PFSK-1 (cell line): ENCODE measurements at regions not wholly inside any gene's neighbourhood (a gene's known extent, or its start where the extent isn't known, plus 50 kb on each side); places are given as distances from the start of the nearest gene placed in this dataset.

Source experiments
- FOXP2 ChIP-seq: optimal IDR thresholded peaks from 2 replicates; pipeline ENCODE3; 2011; ENCODE audit warnings: borderline replicate concordance, control low read depth, inconsistent platforms; ENCODE audit not compliant: insufficient read depth; ENCODE audit errors: extremely low read length, extremely low read depth
- POLR2AphosphoS5 ChIP-seq: IDR thresholded peaks from 2 replicates; pipeline ENCODE4 v1.6.1; 2012; ENCODE audit warnings: low read depth, mild to moderate bottlenecking, control low read depth, low read length, moderate library complexity
- SIN3A ChIP-seq: IDR thresholded peaks from 2 replicates; pipeline ENCODE4 v1.6.1; 2012; ENCODE audit warnings: mild to moderate bottlenecking, low read length, moderate library complexity, borderline replicate concordance; ENCODE audit not compliant: insufficient read depth
- TAF1 ChIP-seq: IDR thresholded peaks from 2 replicates; pipeline ENCODE4 v1.6.1; 2012; ENCODE audit warnings: low read length, control low read depth, borderline replicate concordance; ENCODE audit not compliant: insufficient read depth
- TF ChIP-seq, protein P1 (sequence below), 2 experiments: IDR thresholded peaks; 2 replicates each; pipeline versions ENCODE4 v1.6.1 to v1.8.0; 2011 to 2012; ENCODE audit warnings: low read depth in 2 of 2, low read length in 2 of 2, control low read depth in 1 of 2, inconsistent platforms in 1 of 2, mild to moderate bottlenecking in 1 of 2, moderate library complexity in 1 of 2; ENCODE audit not compliant: insufficient read depth in 1 of 2

DNA sequence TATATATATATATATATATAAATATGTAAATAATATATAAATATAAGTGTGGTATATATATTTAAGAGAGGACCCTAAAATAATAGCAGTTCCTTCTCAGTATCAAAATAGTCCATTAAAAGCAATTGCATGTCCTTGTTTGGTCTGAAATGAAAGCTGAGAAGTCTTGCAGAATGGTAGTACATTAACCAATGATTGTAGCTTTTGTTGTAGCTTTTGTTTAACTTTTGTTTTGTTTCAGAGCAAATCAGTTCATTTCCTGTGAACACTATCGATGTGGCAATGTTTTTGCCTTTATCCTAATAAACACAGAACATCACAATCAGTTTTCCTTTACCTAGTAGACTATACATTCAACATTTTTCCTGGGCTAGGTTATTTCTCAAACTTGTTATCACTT, 1256.2 kb upstream of the SPRY2 start:
- TF ChIP-seq TAF1 (no peak), POLR2AphosphoS5 (no peak), SIN3A (no peak), FOXP2 (no peak)
- TF ChIP-seq, protein P1, sequence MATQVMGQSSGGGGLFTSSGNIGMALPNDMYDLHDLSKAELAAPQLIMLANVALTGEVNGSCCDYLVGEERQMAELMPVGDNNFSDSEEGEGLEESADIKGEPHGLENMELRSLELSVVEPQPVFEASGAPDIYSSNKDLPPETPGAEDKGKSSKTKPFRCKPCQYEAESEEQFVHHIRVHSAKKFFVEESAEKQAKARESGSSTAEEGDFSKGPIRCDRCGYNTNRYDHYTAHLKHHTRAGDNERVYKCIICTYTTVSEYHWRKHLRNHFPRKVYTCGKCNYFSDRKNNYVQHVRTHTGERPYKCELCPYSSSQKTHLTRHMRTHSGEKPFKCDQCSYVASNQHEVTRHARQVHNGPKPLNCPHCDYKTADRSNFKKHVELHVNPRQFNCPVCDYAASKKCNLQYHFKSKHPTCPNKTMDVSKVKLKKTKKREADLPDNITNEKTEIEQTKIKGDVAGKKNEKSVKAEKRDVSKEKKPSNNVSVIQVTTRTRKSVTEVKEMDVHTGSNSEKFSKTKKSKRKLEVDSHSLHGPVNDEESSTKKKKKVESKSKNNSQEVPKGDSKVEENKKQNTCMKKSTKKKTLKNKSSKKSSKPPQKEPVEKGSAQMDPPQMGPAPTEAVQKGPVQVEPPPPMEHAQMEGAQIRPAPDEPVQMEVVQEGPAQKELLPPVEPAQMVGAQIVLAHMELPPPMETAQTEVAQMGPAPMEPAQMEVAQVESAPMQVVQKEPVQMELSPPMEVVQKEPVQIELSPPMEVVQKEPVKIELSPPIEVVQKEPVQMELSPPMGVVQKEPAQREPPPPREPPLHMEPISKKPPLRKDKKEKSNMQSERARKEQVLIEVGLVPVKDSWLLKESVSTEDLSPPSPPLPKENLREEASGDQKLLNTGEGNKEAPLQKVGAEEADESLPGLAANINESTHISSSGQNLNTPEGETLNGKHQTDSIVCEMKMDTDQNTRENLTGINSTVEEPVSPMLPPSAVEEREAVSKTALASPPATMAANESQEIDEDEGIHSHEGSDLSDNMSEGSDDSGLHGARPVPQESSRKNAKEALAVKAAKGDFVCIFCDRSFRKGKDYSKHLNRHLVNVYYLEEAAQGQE (IDR thresholded peaks at IDR 0.05; ENCODE audit: insufficient read depth in 1 of 2, low read depth in 2 of 2, low read length in 2 of 2), result no peak
